Neural crest cell (in vitro differentiated cells): ENCODE measurements at regions not wholly inside any gene's neighbourhood (a gene's known extent, or its start where the extent isn't known, plus 50 kb on each side); places are given as distances from the start of the nearest gene placed in this dataset.
A peak's percentile ranks its signal among the peaks of the same experiment; 100 is the strongest.

Experiments
- DNase-seq: peaks from one replicate; pipeline ENCODE4 v3.0.0; 2021; ENCODE audit warnings: low read depth, mixed read lengths, low spot score
- H3K27ac Mint-ChIP-seq: one replicate; pipeline ENCODE4 v1.8.0; 2021; ENCODE audit warnings: mild to moderate bottlenecking, mixed read lengths; ENCODE audit not compliant: unreplicated experiment
- H3K27me3 Mint-ChIP-seq: 2 replicates; pipeline ENCODE4 v1.8.0; 2021; ENCODE audit warnings: low read depth, mild to moderate bottlenecking, mixed read lengths
- H3K36me3 Mint-ChIP-seq: 2 replicates; pipeline ENCODE4 v1.8.0; 2021; ENCODE audit warnings: low read depth, mild to moderate bottlenecking, mixed read lengths
- H3K4me1 Mint-ChIP-seq: 2 replicates; pipeline ENCODE4 v1.8.0; 2021; ENCODE audit warnings: mixed read lengths
- H3K4me3 Mint-ChIP-seq: one replicate; pipeline ENCODE4 v1.8.0; 2021; ENCODE audit warnings: mild to moderate bottlenecking, mixed read lengths
- H3K9me3 Mint-ChIP-seq: 2 replicates; pipeline ENCODE4 v1.8.0; 2021; ENCODE audit warnings: mixed read lengths
- TF ChIP-seq, protein P1 (sequence below): fragments of 200-600 bp; sonication (generic); conservative IDR thresholded peaks from 2 replicates; pipeline ENCODE4 v1.5.0; 2021; ENCODE audit warnings: antibody characterized with exemption, mild to moderate bottlenecking

DNA sequence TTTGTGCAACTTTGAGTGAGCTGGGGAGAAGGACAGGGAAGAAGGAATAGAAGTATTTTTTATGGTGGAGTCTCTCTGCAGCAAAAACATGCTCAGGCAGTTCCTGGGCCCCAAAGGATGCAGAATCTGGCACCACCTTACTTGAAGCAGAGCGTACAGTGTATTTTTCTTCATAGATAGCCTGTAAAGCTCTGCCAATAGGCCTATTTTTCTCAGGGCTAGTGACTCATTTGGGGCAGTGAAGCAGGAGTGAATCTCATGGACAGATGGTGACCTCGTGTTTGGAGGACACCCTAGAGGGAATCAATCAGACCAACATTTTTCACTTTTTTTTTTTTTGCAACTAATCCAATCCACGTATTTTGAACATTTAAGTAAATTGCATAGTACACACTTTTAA lies 268.1 kb upstream of the CXCR4 start:
- no peaks in the 10 kb centered on the region for H3K9me3 Mint-ChIP-seq
- H3K36me3 Mint-ChIP-seq: no peaks in the 10 kb centered on the region
- H3K4me3 Mint-ChIP-seq: no peak overlapping the region
- H3K4me1 Mint-ChIP-seq: peaks cover 6% of the 10 kb centered on the region
- H3K27me3 Mint-ChIP-seq: peaks cover 13% of the 10 kb centered on the region
- TF ChIP-seq, protein P1, sequence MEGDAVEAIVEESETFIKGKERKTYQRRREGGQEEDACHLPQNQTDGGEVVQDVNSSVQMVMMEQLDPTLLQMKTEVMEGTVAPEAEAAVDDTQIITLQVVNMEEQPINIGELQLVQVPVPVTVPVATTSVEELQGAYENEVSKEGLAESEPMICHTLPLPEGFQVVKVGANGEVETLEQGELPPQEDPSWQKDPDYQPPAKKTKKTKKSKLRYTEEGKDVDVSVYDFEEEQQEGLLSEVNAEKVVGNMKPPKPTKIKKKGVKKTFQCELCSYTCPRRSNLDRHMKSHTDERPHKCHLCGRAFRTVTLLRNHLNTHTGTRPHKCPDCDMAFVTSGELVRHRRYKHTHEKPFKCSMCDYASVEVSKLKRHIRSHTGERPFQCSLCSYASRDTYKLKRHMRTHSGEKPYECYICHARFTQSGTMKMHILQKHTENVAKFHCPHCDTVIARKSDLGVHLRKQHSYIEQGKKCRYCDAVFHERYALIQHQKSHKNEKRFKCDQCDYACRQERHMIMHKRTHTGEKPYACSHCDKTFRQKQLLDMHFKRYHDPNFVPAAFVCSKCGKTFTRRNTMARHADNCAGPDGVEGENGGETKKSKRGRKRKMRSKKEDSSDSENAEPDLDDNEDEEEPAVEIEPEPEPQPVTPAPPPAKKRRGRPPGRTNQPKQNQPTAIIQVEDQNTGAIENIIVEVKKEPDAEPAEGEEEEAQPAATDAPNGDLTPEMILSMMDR: no peak
- DNase-seq: no peak
- H3K27ac Mint-ChIP-seq: no peak overlapping the region

DNA sequence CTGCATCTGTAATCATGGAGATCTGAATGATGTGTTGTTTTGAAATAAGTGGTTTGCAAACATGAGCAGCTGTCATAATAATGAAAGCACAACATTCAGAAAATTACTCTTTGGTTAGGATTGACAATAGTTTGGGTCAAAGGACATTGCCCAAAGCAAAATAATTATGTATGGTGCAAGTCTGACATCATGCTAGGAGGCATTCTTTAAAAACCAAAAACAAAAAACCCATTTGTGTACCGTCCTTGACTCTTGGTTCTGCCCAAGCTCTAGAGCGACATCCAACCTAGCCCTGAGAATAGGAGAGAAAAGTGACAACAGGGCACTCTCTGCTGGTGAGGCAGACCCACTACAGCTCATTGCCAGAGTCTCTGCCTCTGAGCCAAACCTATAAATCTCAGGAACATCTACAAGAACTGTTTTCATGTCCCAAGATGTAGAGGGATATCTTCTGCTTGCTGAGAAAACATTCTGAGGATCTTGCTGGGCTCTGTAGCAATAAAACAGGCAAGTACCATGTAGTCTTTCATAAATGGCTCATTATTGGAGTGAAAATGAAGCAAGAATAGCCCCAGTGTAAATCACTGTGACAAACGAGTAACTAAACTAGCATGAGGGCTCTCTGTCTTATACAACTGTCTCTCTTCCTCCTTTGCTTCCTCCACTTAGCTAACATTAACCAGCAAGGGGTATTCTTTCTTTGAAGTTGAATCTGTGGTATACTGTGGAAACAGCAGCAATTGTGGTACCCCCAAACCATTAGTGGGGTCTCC lies 266.8 kb upstream of the CXCR4 start:
- Mint-ChIP-seq H3K27me3 (peaks cover 12% of the 10 kb centered on the region), H3K27ac (no peak overlapping the region), H3K36me3 (no peaks in the 10 kb centered on the region), H3K4me1 (peaks cover 6% of the 10 kb centered on the region), H3K4me3 (no peak overlapping the region), H3K9me3 (no peaks in the 10 kb centered on the region)
- DNase-seq: no peak
- TF ChIP-seq, protein P1: peak; percentile 72

DNA sequence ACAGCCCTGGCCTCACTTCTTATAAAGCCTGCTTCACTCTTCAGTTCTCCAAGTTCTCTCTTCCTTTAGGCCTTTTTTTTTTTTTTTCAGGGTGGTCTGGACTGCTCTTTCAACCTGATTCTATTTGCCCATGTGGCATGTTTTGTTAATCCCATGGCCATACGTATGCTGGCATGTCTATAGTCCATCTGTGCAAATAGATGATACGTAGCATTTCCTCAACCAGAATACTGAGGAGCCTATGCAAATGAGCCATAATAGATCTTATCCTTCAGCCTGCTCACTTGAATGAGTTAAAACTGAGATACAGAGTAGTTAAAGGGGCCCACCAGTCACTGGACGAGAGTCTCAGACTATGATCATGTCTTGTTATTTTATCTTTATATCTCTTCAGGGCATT lies 265.2 kb upstream of the CXCR4 start:
- Mint-ChIP-seq H3K36me3 (no peaks in the 10 kb centered on the region), H3K4me3 (no peak overlapping the region), H3K27ac (no peak overlapping the region), H3K9me3 (no peaks in the 10 kb centered on the region), H3K27me3 (no peaks in the 10 kb centered on the region), H3K4me1 (peaks cover 11% of the 10 kb centered on the region)
- TF ChIP-seq, protein P1: no peak
- no peak for DNase-seq

DNA sequence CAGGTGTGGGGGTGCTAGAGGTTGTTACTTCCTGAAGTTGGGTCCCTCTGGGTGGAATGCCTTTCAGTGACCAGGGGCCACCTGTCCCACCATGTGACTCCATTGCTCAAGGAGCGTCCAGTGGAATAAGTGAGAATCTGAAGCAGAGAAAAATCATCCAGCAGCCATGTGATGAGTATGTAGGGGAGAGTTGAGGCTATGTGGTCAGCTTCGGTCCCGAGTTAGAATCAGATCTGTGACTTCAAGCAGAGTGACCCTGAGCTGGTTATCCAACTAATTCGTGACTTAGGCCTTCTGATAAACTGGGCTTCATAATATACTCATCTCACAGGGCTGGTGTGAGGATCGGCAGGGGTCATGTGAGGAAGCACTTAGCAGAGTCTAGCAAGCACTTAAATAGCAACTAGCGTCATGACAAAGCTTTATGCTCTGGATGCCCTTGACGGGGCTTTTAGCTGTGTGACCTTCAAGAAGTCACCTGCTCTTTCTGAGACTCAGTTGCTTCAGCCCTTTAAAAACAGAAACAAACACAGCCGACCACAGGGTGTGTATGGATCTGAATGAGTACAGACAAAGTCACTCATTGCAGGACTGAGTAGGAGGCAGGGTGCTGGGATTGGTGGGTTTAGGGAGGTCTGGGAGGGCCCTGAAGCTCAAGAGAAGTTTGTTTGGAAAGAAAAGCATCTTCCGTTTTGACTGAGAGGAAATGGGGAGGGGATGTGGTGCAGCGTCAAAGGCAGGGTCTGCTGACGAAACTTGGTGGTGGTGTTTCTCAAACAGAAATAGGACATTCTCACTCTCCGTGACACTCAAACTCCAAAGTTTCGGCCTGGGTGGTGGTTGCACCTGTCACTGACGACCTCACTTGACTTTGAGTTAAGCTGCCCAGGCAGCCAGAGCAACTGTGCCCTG lies 264.0 kb upstream of the CXCR4 start:
- peaks cover 23% of the 10 kb centered on the region for H3K4me1 Mint-ChIP-seq
- TF ChIP-seq, protein P1: no peak
- no peak overlapping the region for H3K4me3 Mint-ChIP-seq
- H3K27ac Mint-ChIP-seq: no peak overlapping the region
- DNase-seq: no peak
- H3K27me3 Mint-ChIP-seq: no peaks in the 10 kb centered on the region
- no peaks in the 10 kb centered on the region for H3K9me3 Mint-ChIP-seq
- no peaks in the 10 kb centered on the region for H3K36me3 Mint-ChIP-seq

DNA sequence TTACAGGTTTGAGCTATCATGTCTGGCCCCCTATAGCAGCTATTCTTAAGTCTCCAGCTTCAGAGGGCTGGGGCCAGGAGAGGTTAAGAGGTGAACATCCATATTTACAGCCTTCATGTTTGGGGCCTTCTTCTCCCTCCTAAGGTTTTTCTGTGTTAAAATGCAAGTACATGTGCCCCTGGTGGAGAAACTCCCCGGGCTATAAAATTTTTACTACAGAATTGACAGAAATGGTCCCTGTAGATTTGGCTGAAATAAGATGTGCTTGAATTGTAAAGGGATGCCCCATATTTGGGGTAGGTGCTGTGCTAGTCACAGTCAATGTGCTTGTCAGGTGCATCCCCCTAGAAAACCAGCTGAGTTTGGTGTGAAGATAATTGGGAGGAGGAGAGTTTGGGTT lies 263.3 kb upstream of the CXCR4 start:
- H3K36me3 Mint-ChIP-seq: no peaks in the 10 kb centered on the region
- DNase-seq: no peak
- TF ChIP-seq, protein P1: no peak
- no peak overlapping the region for H3K4me3 Mint-ChIP-seq
- no peaks in the 10 kb centered on the region for H3K27me3 Mint-ChIP-seq
- peaks cover 30% of the 10 kb centered on the region for H3K4me1 Mint-ChIP-seq
- no peak overlapping the region for H3K27ac Mint-ChIP-seq
- no peaks in the 10 kb centered on the region for H3K9me3 Mint-ChIP-seq
